NCI-H82 (cell line): ENCODE measurements at regions not wholly inside any gene's neighbourhood (a gene's known extent, or its start where the extent isn't known, plus 50 kb on each side); places are given as distances from the start of the nearest gene placed in this dataset.
A peak's percentile ranks its signal among the peaks of the same experiment; 100 is the strongest.

Source experiments
- DNase-seq: peaks from one replicate; lab custom pipeline; 2025; lab: John Stamatoyannopoulos, UW

DNA sequence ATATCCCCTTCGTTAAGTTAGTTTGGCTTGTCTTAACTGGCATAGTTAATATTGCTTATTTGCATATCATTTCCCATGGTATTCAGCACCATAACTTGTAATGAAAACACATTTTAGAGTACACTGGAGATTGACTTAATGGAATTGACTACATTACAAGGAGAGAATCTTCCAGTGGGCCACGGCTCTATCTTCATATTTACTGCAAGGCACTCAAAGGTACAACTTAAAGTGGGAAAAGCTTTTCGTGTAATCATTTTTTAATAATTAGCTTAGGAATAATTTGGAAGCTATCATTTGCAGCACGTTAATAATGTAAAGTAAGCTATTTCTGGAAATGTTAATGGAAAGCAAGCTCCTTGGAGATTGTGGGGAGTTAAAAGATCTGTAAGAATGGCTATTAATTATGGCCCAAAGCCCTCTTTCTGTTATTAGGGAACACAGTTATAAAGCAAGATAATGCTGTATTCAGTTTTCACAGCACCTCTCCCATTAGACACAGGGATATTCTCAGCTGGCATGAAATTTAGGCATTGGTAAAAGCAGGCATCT is 551.5 kb upstream of the RGMA start:
- no peak for DNase-seq

DNA sequence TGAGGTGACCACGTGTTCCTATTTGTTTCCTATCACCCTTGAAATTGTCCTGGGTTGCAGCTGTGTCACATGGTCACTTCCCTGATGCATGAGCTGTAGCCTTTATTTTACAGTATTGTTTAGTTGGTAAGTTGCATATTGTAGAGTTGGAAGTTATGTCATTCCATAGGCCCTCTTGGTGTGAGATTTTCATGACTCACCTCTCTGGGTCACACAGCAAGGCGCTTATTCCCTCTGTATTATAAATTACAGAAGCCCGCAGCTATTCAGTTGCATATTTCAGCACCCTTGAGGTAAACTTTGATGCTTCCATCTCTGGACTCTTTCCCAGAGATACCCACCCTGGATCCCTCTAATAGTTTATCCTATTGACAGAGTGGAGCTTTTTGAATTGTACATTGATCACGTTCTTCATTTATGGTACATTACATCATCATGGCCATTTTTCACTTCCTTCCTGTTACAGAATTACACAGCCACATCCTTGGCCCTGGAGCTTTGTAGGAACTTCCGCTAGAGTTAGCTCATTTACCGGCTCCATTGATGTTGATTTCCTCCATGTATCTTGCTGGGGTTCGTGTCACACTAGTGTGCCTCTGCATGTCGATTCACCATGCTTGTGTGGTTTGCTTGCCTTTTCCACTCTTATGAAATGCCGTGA is 543.1 kb upstream of the RGMA start:
- DNase-seq: no peak

DNA sequence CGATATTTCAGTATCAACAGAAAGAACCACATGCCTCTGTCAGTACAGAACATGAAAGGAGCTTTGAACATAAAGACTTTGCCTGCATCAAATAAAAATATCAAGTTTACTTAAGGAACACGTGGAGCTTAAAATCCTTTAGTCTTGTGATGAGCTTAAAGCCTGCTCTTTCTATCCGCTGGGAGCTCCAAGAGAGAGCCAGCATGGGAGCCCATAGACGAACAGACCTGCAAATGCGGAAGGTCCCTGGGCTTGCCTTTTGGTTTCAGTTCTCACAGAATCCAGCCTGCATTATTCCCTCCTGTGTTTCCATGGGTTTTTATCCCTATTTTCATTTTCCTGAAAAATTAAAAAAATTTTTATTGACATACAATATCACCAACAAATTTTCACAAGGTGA is 530.6 kb upstream of the RGMA start:
- DNase-seq: peak; percentile 9

DNA sequence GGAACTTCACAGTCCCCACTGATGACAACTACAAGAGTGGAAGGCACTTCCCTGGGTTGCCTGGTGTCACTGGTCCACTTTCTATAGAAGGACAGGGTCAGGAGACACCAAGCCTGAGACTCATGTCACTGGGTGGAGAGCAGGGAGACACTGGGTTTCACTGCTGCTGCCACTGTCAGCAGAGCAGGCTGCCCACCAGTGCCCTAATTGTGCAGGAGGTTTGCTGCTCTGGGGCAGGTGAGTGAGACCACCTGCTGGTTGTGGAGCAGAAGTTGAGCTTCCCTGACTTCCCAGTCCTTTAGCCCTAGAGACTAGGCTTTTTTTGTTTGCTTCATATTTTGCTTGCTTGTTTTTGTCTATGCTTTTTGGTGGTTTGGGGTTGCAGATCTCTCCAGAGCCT is 528.4 kb upstream of the RGMA start:
- DNase-seq: peak; percentile 48

DNA sequence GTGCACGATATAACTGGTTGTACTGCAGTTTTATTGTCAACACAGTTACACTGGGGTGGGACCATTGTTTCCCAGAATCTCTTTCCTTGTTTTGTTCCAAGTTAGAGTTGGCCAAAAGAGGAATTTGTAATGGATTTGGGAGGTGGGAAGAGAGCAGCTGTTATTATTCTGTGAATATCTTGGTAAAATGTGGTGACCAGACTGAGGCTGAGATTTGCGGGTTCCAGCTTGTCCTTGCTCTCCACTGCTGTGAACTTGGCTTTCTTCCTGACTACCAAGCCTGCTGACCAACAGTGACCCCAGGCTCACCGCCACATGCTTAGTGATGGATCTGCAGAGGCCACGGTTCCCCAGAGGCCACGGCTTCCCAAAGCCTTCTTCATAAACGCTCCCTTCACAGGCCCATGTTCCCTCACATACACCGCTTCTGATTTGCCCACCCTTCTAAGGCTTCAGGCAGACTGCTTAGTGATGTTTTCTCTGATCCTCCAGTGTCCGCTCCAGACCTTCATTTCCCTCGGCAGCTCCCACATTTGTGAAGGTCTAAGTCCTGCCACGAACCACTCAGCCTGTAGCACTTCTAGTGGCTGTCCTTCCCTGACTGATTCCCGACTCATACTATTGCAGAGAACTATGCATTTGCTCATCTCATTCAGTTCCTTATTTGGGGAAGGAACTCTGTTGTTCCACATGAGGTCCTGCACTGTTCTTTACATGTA is 525.5 kb upstream of the RGMA start:
- no peak for DNase-seq

DNA sequence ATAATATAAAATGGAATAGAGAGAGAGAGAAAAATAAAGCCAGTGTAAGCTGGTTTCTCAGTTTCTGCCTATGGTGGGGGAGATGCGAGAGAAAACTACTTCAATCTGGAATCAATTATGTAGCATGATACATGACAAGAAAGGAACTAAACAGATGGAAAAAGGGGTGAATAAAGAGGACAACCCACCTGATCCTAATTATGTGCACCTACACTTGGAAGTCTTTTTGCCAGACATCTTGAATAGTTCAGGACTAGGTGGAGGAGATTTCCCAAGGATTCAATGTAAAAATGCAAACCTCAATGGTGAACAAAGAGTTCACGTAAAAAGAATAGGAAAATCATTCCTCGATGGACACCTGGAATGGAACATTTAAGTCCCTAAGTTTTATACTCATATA is 524.4 kb upstream of the RGMA start:
- DNase-seq: no peak

DNA sequence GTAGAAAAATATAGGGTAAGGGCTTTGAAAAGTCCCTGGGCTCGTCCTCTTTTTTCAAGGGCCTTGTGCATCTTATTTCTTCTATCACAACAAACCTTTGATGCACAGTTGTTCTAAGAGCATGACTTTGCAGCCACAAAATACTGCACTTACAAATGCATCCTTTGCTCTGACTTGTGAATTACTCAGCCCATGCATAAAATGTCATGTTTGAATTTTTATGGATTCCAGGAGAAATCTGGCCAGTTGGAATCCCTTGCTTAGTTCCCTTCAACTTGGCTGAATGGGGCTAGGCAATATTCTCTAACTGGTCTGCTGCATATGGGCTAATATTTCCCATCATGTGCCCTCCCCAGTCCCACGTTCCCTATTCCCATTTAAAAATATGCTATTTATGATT is 523.9 kb upstream of the RGMA start:
- no peak for DNase-seq

DNA sequence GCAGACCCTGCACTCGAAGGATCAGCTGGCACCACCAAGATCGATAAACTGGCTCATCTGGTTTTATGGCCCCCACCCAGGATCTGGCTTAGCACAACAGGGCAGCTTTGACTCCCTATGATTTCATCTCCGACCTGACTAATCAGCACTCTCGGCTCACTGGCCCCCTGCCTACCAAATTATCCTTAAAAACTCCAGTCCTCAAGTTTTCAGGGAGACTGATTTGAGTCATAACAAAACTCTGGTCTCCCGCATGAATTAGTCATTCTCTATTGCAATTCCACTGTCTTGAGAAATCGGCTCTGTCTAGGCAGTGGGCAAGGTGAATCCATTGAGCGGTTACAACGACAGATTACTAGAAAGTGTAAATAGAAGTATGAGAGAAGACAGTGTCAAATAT is 521.9 kb upstream of the RGMA start:
- DNase-seq: no peak

DNA sequence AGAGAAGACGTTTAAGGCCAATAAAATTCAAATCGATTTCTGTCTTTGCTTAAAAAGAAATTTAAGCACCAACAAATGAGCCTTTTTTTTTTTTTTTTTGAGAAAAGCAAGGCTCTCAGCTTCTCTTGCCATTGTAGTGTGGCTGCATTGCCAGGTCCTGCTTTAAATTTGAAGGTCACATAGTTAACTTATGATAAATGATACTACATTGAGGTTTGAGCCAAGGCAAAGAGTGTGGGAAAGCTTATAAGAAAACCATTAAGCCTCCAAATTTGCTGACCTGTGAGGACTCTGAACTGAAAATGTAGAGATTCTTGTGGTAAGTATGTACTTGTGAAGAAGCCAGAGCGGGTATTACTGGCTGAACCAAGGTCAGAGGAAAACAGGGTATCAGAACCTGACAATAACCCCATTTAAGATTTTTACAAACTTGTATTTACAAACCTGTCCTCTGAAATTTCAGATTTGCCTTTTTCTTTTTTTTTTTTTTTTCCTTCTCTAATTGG is 519.7 kb upstream of the RGMA start:
- no peak for DNase-seq

DNA sequence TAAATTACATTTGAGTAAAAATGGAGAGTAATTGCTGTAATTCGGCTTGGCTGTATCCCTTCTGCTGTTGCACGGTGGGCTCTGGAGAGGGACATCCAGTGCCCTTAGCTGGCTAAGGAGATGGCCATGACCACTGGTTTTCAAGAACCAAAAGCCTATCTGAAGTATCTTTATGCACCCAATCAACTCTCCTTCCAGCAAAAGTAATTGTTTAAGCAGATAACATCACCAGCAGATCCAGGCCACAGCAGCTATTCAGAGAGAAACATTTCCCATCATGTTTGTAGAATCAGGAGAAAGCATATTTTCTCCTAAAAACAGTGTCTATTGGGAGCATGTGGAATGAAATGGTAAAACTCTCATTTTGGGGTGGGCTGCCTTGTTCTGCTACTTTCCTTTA is 514.5 kb upstream of the RGMA start:
- DNase-seq: no peak

DNA sequence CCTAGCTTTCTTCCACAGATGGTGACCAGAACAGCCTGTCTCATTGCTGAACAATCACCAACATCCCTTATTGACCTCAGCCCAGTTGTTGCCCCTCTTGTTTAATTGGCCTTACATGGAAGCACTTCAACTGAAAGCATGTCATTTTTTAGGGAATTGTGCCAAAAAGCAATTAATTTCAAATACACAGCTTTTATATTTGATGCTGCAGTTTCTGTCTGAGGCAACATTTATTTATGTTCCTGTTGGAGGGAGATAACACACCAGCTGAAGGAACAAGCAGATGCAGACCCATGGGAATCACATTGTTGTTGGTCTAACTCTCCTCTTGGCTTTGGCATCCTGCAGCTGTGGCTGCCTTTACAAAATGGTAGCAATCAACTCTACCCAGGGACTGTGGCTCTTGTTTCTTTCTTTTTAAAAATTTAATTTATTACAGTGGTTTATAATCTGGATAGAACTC is 498.1 kb upstream of the RGMA start:
- DNase-seq: no peak

DNA sequence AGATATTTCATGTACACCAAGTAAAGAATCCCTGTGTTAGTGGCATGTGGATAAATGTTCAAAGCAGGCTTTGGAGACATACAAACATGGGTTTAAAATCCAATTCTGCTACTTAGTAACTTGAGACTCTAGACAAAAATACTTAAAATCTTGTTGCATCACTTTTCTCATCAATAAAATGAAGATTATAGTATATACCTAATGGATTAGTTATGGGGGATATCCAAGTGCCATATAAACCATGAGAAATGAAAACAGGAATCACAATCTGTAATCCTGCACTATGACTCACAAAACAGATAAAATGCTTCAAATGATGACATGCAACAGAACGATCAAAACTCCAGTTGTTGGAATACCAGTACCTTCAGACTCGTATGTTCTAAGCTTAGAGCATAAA is 496.0 kb upstream of the RGMA start:
- peak; percentile 69 for DNase-seq

DNA sequence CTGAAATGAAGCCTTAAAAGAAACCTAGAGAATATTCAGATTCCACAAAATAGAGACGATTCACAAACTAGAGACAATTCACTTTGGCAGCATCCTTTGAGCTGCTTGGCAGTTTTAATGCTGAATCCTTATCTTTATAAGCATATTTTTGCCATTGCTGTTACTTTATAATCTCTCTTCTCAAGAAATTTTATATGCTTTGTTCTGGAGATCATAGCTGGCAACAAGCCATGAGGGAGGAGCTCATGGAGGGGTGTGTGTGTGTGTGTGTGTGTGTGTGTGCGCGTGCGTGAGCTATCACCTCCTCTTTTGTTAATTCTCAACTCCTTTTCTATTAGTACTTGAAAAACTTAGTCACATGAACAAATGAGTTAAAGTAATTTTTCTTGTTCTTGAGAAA is 495.0 kb upstream of the RGMA start:
- peak; percentile 17 for DNase-seq

DNA sequence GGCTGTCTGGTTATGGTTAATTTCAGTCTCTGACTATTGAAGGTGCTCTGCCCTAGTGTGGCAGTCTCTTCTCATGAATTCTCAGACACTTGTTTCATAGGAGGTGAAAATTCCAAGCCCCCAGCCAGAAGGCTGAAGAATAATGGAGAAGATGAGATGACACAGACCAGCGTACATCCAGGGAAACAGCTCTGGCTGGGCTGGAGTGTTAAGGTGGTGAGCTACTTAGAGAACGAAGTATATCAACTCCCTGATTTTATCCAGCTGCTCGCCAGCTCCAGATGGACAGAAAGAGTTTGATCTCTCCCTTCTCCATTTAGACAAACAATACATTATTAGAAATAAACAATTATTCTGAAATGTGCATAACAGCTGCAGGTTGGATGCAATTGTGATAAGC is 494.5 kb upstream of the RGMA start:
- peak; percentile 17 for DNase-seq

DNA sequence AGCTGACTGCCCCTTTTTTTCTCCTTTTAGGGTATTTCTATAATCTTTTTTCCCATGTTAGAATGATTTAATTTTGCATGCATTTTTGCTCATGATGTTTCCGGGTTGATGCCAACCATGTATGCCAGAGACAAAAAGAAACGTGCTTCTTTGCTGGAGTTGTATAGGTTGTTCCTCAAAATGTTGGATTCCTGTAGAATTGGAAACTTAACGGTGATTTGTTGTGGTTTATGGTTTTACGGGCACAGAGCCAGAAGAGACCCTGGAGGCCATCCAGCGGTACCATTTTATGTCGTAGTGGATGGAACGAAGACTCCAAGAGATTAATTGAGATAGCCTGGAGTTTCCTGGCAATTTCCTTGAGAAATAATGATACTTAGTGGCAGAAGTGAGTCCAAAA is 481.5 kb upstream of the RGMA start:
- DNase-seq: no peak

DNA sequence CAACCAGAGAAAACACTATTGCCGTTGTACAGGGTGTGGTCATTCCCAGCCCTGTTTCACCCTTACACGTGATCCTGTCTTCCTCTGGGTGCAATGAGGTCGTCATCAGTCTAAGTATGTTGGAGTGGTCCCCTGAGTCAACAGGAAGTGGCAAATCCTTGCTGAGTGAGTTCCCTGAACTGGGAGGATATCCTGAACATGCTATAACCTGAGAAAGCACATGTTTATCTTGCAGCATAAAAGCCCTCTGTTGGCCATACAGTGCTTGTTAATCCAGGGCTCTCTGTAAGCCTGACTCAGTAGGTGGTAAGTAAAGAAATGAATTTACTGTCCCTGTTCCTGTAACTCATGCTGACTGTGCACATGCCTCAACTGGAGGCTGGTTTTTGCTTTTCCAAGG is 477.8 kb upstream of the RGMA start:
- DNase-seq: no peak

DNA sequence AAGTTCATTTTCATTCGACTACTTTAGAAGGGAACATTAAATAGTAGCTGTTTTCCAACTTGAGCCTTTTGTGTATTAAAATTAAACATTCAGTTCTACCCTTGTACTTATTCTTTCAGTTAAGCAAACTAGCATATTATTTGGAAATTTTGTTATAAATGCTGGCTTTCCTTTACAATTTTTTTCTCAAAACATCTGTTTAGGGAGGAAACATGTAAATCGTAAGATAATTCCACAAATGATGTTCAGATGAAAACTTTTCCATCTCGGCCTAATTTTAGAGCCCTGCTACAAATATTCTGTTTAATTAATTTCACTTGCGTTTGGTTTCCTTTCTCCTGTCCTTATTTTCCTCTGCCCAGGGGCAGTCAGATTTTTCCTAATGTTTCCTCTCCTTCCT is 476.2 kb upstream of the RGMA start:
- DNase-seq: no peak

DNA sequence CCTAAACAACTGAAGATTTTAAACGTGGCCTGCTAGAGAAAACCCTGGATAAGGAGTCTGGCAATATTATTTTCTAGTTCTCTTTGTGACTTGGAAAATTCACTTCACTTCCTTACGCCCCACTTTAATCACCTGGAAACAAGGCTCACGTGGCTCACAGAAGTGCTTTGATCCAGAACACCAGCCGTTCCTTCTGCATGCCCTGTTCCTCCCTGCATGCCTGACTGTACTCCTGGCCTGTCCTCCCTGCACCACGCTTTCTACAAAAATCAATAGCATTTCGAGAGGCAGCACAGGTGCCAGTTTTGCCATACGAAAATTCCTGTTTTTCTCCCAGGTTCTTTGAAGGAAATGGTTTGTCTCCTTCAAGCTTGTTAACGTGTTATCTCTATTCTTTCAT is 474.2 kb upstream of the RGMA start:
- no peak for DNase-seq

DNA sequence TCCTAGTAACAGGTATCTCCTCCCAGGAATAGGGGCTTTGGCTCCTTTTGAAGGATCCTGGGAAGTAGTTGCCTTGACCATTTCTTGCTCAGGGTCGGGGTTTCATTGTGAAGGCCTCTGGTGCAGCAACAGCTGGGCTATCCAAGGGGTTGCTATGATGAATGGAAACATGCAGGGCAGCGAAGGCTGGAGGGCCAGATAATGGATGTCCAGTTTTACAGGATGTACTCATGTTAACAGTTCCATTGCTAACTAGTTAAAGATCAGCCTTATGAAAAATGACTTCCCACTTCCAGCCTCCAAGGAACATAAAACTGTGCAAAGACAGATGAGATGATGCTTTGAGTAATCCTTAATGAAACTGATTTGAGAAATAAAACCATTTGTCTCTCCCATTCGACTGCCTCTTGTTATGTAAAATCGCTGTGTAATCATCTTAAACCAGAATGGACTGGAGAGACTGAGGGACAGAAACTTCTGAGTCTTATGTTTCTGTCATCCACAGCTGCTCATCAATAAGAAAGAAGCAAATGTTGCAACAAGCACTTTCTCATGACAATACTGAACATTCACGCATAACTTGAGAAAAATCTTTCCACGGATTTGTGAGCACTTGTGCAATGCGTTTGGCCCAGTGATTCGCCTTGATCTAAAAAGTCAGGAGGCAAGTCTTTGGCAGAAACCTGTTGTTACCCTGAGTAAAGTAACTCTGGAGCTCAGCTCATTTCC is 473.5 kb upstream of the RGMA start:
- DNase-seq: no peak

DNA sequence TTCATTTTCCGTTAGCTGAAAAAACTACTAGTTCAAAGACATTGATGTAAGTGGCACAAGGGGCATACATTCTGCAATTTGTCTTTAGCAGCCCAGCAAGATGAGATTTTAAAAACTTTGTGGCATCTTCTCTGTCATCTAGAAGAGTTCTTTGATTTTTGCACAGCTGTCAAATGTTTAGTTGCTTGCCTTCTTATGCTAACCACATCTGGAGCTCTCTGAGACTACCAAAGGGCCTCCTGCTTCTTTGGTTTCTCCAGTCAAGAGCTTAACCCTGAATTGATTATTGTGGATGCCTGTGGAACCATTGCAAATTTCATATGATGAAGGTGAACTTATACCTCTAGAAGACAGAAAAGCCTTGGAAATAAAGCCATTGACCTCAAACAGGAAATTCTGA is 468.7 kb upstream of the RGMA start:
- no peak for DNase-seq

DNA sequence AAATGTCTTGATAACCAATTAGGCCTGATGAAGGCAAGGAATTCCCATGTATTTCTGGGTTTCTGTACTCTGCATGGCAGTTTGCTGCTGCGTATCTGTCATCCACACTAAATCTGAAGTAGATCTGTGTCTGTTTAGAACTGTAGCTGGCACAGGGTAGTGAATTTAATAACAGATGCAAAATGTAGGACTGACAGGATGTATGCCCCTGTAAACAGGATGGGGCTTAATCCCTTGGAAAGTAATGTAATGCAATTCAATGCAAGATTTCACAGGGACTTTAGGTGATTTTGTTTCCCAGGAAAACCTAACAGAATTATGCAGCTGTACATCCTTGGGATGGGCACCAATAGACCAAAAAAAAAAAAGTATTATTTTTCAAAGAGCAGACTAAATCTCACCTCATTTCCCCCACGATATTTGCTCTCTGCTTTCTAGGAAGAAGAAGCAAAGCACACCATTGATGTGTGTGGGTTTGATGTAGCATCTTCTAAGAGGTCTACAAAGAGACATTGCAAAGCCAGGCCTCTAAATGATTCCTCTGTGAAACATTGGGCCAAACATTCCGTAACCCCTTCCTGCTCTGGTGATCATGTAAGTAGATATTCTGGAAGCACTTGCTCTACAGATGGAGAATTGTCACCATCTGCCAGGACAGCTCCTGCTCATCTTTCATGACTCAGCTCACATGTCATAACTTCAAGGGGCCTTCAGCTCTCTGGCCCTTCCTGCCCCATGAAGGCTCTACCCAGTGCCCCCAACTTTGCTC is 464.3 kb upstream of the RGMA start:
- peak; percentile 9 for DNase-seq

DNA sequence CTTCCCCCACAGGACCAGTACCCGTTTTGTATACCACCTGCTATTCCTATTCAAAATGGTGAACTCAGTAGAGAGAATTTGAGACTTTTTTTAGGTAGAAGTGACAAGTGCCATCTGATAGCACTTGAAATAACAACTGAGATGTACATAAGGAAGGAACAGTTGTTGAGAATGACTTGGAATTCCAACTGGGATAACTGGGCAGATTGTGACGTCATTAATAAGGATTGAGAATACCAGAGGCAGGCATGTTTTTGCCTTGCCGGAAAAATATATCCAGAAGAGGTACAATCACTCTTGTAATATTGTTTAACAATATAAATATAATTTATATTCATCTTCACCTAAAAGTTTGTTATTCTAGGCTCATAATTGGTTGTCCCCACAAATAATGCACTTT is 454.1 kb upstream of the RGMA start:
- no peak for DNase-seq
